Esophagus squamous epithelium (tissue), 5 donors: ENCODE measurements at regions not wholly inside any gene's neighbourhood (a gene's known extent, or its start where the extent isn't known, plus 50 kb on each side); places are given as distances from the start of the nearest gene placed in this dataset.

Experiments
- DNase-seq: peaks from one replicate; lab custom pipeline; 2025; lab: John Stamatoyannopoulos, UW
- H3K27ac ChIP-seq, 4 donors: fragments of 200-600 bp; sonication (generic); one replicate each; pipeline ENCODE4 v1.5.1; 2016 to 2019; ENCODE audit warnings: mild to moderate bottlenecking in 1 of 4
- H3K27me3 ChIP-seq, 4 donors: fragments of 200-600 bp; sonication (generic); 1 replicate in 3 of 4; 2 replicates in 1 of 4; pipeline versions ENCODE4 v1.5.1 to v1.6.0; 2017 to 2021; ENCODE audit warnings: antibody characterized with exemption in 1 of 4
- H3K36me3 ChIP-seq, 3 donors: fragments of 200-600 bp; sonication (generic); one replicate each; pipeline ENCODE4 v1.5.1; 2016 to 2019
- H3K4me1 ChIP-seq, 3 donors: fragments of 200-600 bp; sonication (generic); one replicate each; pipeline ENCODE4 v1.5.1; 2017 to 2019
- H3K4me3 ChIP-seq, 4 donors: fragments of 200-600 bp; sonication (generic); 1 replicate in 3 of 4; 2 replicates in 1 of 4; pipeline ENCODE4 v1.5.1; 2016 to 2019; ENCODE audit warnings: mild to moderate bottlenecking in 2 of 4, moderate library complexity in 1 of 4
- H3K9me3 ChIP-seq, 3 donors: fragments of 200-600 bp; sonication (generic); one replicate each; pipeline ENCODE4 v1.5.1; 2016 to 2019
- CTCF ChIP-seq, 6 experiments: fragments of 450-650 bp in 4 of 6; fragments of 200-600 bp in 2 of 6; sonication (generic) in 2 of 6; IDR thresholded peaks; one replicate each; pipeline ENCODE4 v1.5.1; 2016 to 2019; ENCODE audit warnings: antibody characterized with exemption in 6 of 6, mild to moderate bottlenecking in 4 of 6, moderate library complexity in 4 of 6
- POLR2A ChIP-seq, 4 donors: fragments of 450-650 bp; IDR thresholded peaks; one replicate each; pipeline ENCODE4 v1.6.1; 2017; ENCODE audit warnings: antibody characterized with exemption in 4 of 4, mild to moderate bottlenecking in 4 of 4, moderate library complexity in 3 of 4
- WGBS, 2 donors: methylation state at CpG; one replicate each; pipeline ENCODE4 v1.1.5; 2018; 5-methylcytosine and 5-hydroxymethylcytosine counted together
- intact Hi-C: fragments of 100-400 bp; cut with DNase I; formaldehyde crosslinking; loops from one replicate; pipeline ENCODE4 v1.15.0; 2022
- donor health status: DM: yes; HTN: yes; CAD: no.

GRCh38 chr1:67482733-67483482 lies 52.7 kb upstream of the SERBP1 start:
- H3K36me3 ChIP-seq: no peaks in the 10 kb centered on the region
- H3K9me3 ChIP-seq: no peaks in the 10 kb centered on the region
- no peak for TF ChIP-seq POLR2A (IDR thresholded peaks at IDR 0.05)
- TF ChIP-seq CTCF (IDR thresholded peaks at IDR 0.05): no peak
- DNase-seq: no peak
- no peak overlapping the region for H3K4me3 ChIP-seq
- WGBS, 2 donors: 78 to 84% methylated on average over 5 to 6 of the region's 7 CpGs
- H3K27ac ChIP-seq: no peak overlapping the region
- intact Hi-C loops: no loop called here
- H3K27me3 ChIP-seq: no peaks in the 10 kb centered on the region
- H3K4me1 ChIP-seq: peaks cover 3 to 31% (median 9%) of the 10 kb centered on the region in 3 donors

- no peaks in the 10 kb centered on the region for H3K9me3 ChIP-seq
- no peak overlapping the region for H3K27ac ChIP-seq
- no peaks in the 10 kb centered on the region for H3K27me3 ChIP-seq
- TF ChIP-seq CTCF (IDR thresholded peaks at IDR 0.05) (no peak), POLR2A (IDR thresholded peaks at IDR 0.05) (no peak)
- peaks cover 0 to 21% (median 1%) of the 10 kb centered on the region in 3 donors for H3K4me1 ChIP-seq
- WGBS, 2 donors: 42 to 50% methylated on average over 2 of the region's 2 CpGs
- DNase-seq: no peak
- intact Hi-C loops: no loop called here
- no peak overlapping the region for H3K4me3 ChIP-seq
- H3K36me3 ChIP-seq: no peaks in the 10 kb centered on the region
Observed at GRCh38 chr1:67484492-67484891, 54.3 kb upstream of the SERBP1 start.

GRCh38 chr1:67485046-67485811 lies 55.0 kb upstream of the SERBP1 start:
- H3K9me3 ChIP-seq: no peaks in the 10 kb centered on the region
- H3K36me3 ChIP-seq: no peaks in the 10 kb centered on the region
- no peak for DNase-seq
- H3K4me3 ChIP-seq: no peak overlapping the region
- H3K4me1 ChIP-seq: peaks cover 0 to 14% (median 0%) of the 10 kb centered on the region in 3 donors
- no peak overlapping the region for H3K27ac ChIP-seq
- intact Hi-C loops: no loop called here
- WGBS, 2 donors: 69 to 70% methylated on average over 2 to 3 of the region's 3 CpGs
- no peak for TF ChIP-seq POLR2A (IDR thresholded peaks at IDR 0.05)
- TF ChIP-seq CTCF (IDR thresholded peaks at IDR 0.05): no peak
- H3K27me3 ChIP-seq: no peaks in the 10 kb centered on the region

GRCh38 chr1:67489643-67490042 lies 59.4 kb upstream of the SERBP1 start:
- H3K27ac ChIP-seq: no peak overlapping the region
- intact Hi-C loops: loop anchor here (10.0 kb wide), 2 partner anchors 55 to 255 kb away; partner anchors contain the start of gene SERBP1
- H3K4me1 ChIP-seq: peaks cover 0 to 9% (median 0%) of the 10 kb centered on the region in 3 donors
- H3K36me3 ChIP-seq: no peaks in the 10 kb centered on the region
- DNase-seq: no peak
- no peaks in the 10 kb centered on the region for H3K27me3 ChIP-seq
- TF ChIP-seq POLR2A (IDR thresholded peaks at IDR 0.05) (no peak), CTCF (IDR thresholded peaks at IDR 0.05) (peak in 3 of 6 experiments; percentile 19 to 47 (median 24))
- no peak overlapping the region for H3K4me3 ChIP-seq
- WGBS, 2 donors: 14 to 56% methylated on average over 1 of the region's 1 CpG
- H3K9me3 ChIP-seq: no peaks in the 10 kb centered on the region

- 30 to 83% methylated on average over 1 to 2 of the region's 3 CpGs for WGBS, 2 donors
- Histone ChIP-seq H3K27me3 (no peaks in the 10 kb centered on the region), H3K4me3 (no peak overlapping the region), H3K4me1 (no peaks in the 10 kb centered on the region), H3K36me3 (no peaks in the 10 kb centered on the region), H3K9me3 (no peaks in the 10 kb centered on the region), H3K27ac (no peak overlapping the region)
- intact Hi-C loops: loop anchor here (10.0 kb wide), 2 partner anchors 56 to 256 kb away; partner anchors contain the start of gene SERBP1
- no peak for DNase-seq
- no peak for TF ChIP-seq CTCF (IDR thresholded peaks at IDR 0.05)
- no peak for TF ChIP-seq POLR2A (IDR thresholded peaks at IDR 0.05)
Observed at GRCh38 chr1:67491280-67491679, 61.1 kb upstream of the SERBP1 start.
